Esophagus muscularis mucosa (tissue), 4 donors: ENCODE measurements at regions not wholly inside any gene's neighbourhood (a gene's known extent, or its start where the extent isn't known, plus 50 kb on each side); places are given as distances from the start of the nearest gene placed in this dataset.

ENCODE experiments used
- DNase-seq: peaks from one replicate; pipeline ENCODE4 v3.0.0-alpha.2; 2017; ENCODE audit errors: extremely low spot score
- H3K27ac ChIP-seq, 4 donors: fragments of 200-600 bp; sonication (generic); replicated peaks in 1 of 4; 1 replicate in 3 of 4; 2 replicates in 1 of 4; pipeline ENCODE4 v1.5.1; 2016 to 2019; ENCODE audit warnings: mild to moderate bottlenecking in 1 of 4
- H3K27me3 ChIP-seq, 4 donors: fragments of 200-600 bp; sonication (generic); one replicate each; pipeline versions ENCODE4 v1.5.1 to v1.6.0; 2016 to 2019
- H3K36me3 ChIP-seq, 4 donors: fragments of 200-600 bp; sonication (generic); one replicate each; pipeline ENCODE4 v1.5.1; 2016 to 2019
- H3K4me1 ChIP-seq, 4 donors: fragments of 200-600 bp; sonication (generic); one replicate each; pipeline ENCODE4 v1.5.1; 2016 to 2019
- H3K4me3 ChIP-seq, 4 donors: fragments of 200-600 bp; sonication (generic); 1 replicate in 2 of 4; 2 replicates in 2 of 4; pipeline ENCODE4 v1.5.1; 2016 to 2019; ENCODE audit warnings: mild to moderate bottlenecking in 4 of 4, moderate library complexity in 1 of 4
- H3K9me3 ChIP-seq, 4 donors: fragments of 200-600 bp; sonication (generic); 1 replicate in 3 of 4; 2 replicates in 1 of 4; pipeline ENCODE4 v1.5.1; 2016 to 2019
- CTCF ChIP-seq, 3 experiments: fragments of 200-600 bp in 2 of 3; fragments of 450-650 bp in 1 of 3; sonication (generic) in 2 of 3; IDR thresholded peaks; one replicate each; pipeline ENCODE4 v1.5.1; 2017 to 2019; ENCODE audit warnings: antibody characterized with exemption in 3 of 3, mild to moderate bottlenecking in 2 of 3, moderate library complexity in 1 of 3
- EP300 ChIP-seq: sonication (generic); formaldehyde crosslinking; IDR thresholded peaks from one replicate; pipeline ENCODE4 v1.6.1; 2017; ENCODE audit warnings: antibody characterized with exemption
- POLR2A ChIP-seq: fragments of 450-650 bp; IDR thresholded peaks from one replicate; pipeline ENCODE4 v1.6.1; 2017; ENCODE audit warnings: antibody characterized with exemption, moderate library complexity, mild to moderate bottlenecking, low read depth
- POLR2AphosphoS5 ChIP-seq, 2 donors: sonication (generic); formaldehyde crosslinking; IDR thresholded peaks; one replicate each; pipeline ENCODE4 v1.6.1; 2017; ENCODE audit warnings: antibody characterized with exemption in 2 of 2
- WGBS: methylation state at CpG from one replicate; pipeline ENCODE4 v1.1.5; 2018; 5-methylcytosine and 5-hydroxymethylcytosine counted together
- intact Hi-C: fragments of 100-400 bp; cut with DNase I; formaldehyde crosslinking; loops from one replicate; pipeline ENCODE4 v1.15.1; 2023

- WGBS, result 29% methylated on average over 1 of the region's 1 CpG
- DNase-seq, result no peak
- no peak for TF ChIP-seq POLR2A
- TF ChIP-seq CTCF (IDR thresholded peaks at IDR 0.05), result no peak
- Histone ChIP-seq H3K9me3 (no peaks in the 10 kb centered on the region), H3K27ac (no peak overlapping the region), H3K36me3 (no peaks in the 10 kb centered on the region), H3K27me3 (no peaks in the 10 kb centered on the region), H3K4me1 (peaks cover 0 to 5% (median 1%) of the 10 kb centered on the region in 4 donors), H3K4me3 (no peak overlapping the region)
- intact Hi-C loops, result loop anchor here (10.0 kb wide), 1 partner anchor 882 kb away; no protein-coding TSS in a partner anchor
Measured at GRCh38 chr3:168862466-168862865, 766.7 kb upstream of the GOLIM4 start.

DNA sequence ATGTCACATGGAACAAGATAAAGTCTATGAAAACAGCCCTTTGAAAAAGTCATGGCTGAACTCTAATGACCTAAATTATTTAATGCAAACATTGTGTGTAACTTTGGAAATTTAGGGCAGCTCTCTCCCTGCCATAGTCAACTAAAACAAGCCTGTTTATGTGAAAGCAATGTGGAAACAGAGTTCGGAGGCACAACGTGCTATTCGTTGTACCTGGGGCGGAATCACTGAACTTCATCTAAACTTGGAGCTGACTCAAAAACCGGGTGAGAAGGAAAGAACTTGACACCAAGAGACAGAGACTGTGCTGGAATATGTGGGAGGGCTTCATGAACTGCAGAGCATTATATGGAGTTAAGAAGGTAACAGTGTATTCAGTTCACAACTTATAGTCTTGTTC is 764.9 kb upstream of the GOLIM4 start:
- H3K4me1 ChIP-seq, result peaks cover 0 to 5% (median 1%) of the 10 kb centered on the region in 4 donors
- intact Hi-C loops, result loop anchor here (10.0 kb wide), 1 partner anchor 884 kb away; no protein-coding TSS in a partner anchor
- WGBS, result 86% methylated on average over 5 of the region's 5 CpGs

GRCh38 chr3:168860028-168860427 is 764.3 kb upstream of the GOLIM4 start:
- peaks cover 0 to 5% (median 1%) of the 10 kb centered on the region in 4 donors for H3K4me1 ChIP-seq
- WGBS, result 78% methylated on average over 4 of the region's 4 CpGs
- intact Hi-C loops, result loop anchor here (10.0 kb wide), 1 partner anchor 885 kb away; no protein-coding TSS in a partner anchor
- no peak overlapping the region for H3K27ac ChIP-seq
- no peaks in the 10 kb centered on the region for H3K36me3 ChIP-seq
- H3K27me3 ChIP-seq, result no peaks in the 10 kb centered on the region
- no peaks in the 10 kb centered on the region for H3K9me3 ChIP-seq
- no peak for DNase-seq
- no peak overlapping the region for H3K4me3 ChIP-seq
- TF ChIP-seq CTCF (IDR thresholded peaks at IDR 0.05) (no peak), POLR2AphosphoS5 (IDR thresholded peaks at IDR 0.05) (no peak)

More for the DNA sequence above, 764.9 kb upstream of the GOLIM4 start:
- Histone ChIP-seq H3K27ac (no peak overlapping the region), H3K36me3 (no peaks in the 10 kb centered on the region), H3K9me3 (no peaks in the 10 kb centered on the region), H3K27me3 (no peaks in the 10 kb centered on the region), H3K4me3 (no peak overlapping the region)
- TF ChIP-seq CTCF (IDR thresholded peaks at IDR 0.05), result no peak
- no peak for TF ChIP-seq EP300
- no peak for TF ChIP-seq POLR2A
- TF ChIP-seq POLR2AphosphoS5 (IDR thresholded peaks at IDR 0.05), result no peak
- DNase-seq, result no peak

DNA sequence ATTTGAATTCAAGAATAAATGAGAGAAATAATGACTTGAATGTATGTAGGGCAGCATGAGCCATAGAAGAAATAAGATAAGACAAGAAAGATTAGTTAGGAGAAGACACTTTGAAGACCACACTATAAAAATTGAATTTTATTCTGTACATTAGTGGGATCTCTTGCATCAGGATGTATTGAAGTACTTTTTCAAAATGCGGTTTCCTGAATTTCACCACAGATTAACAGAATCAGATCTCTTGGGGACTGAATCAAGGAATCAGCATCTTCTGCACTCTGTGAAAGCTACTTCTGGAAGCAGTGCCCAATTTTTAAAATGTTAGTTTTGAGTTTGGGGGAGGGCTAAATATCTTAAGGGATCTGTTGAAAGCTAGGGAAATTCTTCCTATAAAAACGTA is 763.9 kb upstream of the GOLIM4 start:
- peaks cover 0 to 5% (median 0%) of the 10 kb centered on the region in 4 donors for H3K4me1 ChIP-seq
- 75% methylated on average over 2 of the region's 2 CpGs for WGBS

More for the DNA sequence above, 763.9 kb upstream of the GOLIM4 start:
- Histone ChIP-seq H3K4me3 (no peak overlapping the region), H3K36me3 (no peaks in the 10 kb centered on the region), H3K27me3 (no peaks in the 10 kb centered on the region), H3K27ac (no peak overlapping the region), H3K9me3 (no peaks in the 10 kb centered on the region)
- intact Hi-C loops, result no loop called here
- TF ChIP-seq POLR2A, result no peak
- TF ChIP-seq POLR2AphosphoS5 (IDR thresholded peaks at IDR 0.05), result no peak
- TF ChIP-seq CTCF (IDR thresholded peaks at IDR 0.05), result no peak
- TF ChIP-seq EP300, result no peak
- DNase-seq, result no peak
